Small intestine (tissue), 7 donors: ENCODE measurements at regions not wholly inside any gene's neighbourhood (a gene's known extent, or its start where the extent isn't known, plus 50 kb on each side); places are given as distances from the start of the nearest gene placed in this dataset.
A peak's percentile ranks its signal among the peaks of the same experiment; 100 is the strongest.

Experiments used
- DNase-seq, 2 donors: peaks; one replicate each; pipeline versions ENCODE4 v3.0.0 to v3.0.0-alpha.2; 2013
- FAIRE-seq: peaks from 2 replicates; lab custom pipeline; 2012; peaks lifted over from hg19 to GRCh38; lab: Jason Lieb, UNC
- H3K27ac ChIP-seq, 3 donors: one replicate each; pipeline ENCODE4 v1.5.1; 2013; ENCODE audit warnings: low read length in 2 of 3, mild to moderate bottlenecking in 2 of 3, control low read depth in 1 of 3, inconsistent platforms in 1 of 3, low read depth in 1 of 3, moderate library complexity in 1 of 3
- H3K27me3 ChIP-seq, 3 donors: one replicate each; pipeline ENCODE4 v1.6.1; 2013; ENCODE audit warnings: low read length in 3 of 3, inconsistent platforms in 1 of 3; ENCODE audit not compliant: control insufficient read depth in 3 of 3, insufficient read depth in 3 of 3
- H3K36me3 ChIP-seq, 3 donors: one replicate each; pipeline ENCODE4 v1.6.1; 2013; ENCODE audit warnings: low read length in 3 of 3, inconsistent platforms in 1 of 3, low read depth in 1 of 3, mild to moderate bottlenecking in 1 of 3, moderate library complexity in 1 of 3; ENCODE audit not compliant: control insufficient read depth in 3 of 3, insufficient read depth in 2 of 3
- H3K4me1 ChIP-seq, 3 donors: one replicate each; pipeline ENCODE4 v1.6.1; 2013; ENCODE audit warnings: low read length in 2 of 3, inconsistent platforms in 1 of 3, low read depth in 1 of 3, mild to moderate bottlenecking in 1 of 3, moderate library complexity in 1 of 3; ENCODE audit not compliant: control insufficient read depth in 3 of 3, insufficient read depth in 2 of 3
- H3K4me3 ChIP-seq, 3 donors: one replicate each; pipeline ENCODE4 v1.5.1; 2013; ENCODE audit warnings: low read length in 3 of 3, control low read depth in 1 of 3, inconsistent platforms in 1 of 3, low read depth in 1 of 3, mild to moderate bottlenecking in 1 of 3, moderate library complexity in 1 of 3
- H3K9me3 ChIP-seq, 2 donors: one replicate each; pipeline ENCODE4 v1.6.1; 2013; ENCODE audit warnings: low read depth in 1 of 2, low read length in 1 of 2; ENCODE audit not compliant: control insufficient read depth in 2 of 2, insufficient read depth in 1 of 2
- WGBS, 3 donors: extraction: QIAGEN DNeasy Blood & Tissue Kit; methylation state at CpG; one replicate each; pipeline ENCODE4 v1.1.7; 2013; 5-methylcytosine and 5-hydroxymethylcytosine counted together
- donor health status: healthy with polysubstance abuse.
- donor health status: control.
- donor health status: control.
- donor health status: Bipolar disorder and iron deficiency.
- donor health status: healthy.

GRCh38 chr5:172579403-172579990 is 61.6 kb upstream of the NEURL1B start:
- no peak for FAIRE-seq
- H3K27me3 ChIP-seq: no peaks in the 10 kb centered on the region
- DNase-seq: no peak
- WGBS, 3 donors: 78 to 85% (median 78%) methylated on average over 5 of the region's 5 CpGs
- no peak overlapping the region for H3K27ac ChIP-seq
- peaks cover 0 to 16% (median 0%) of the 10 kb centered on the region in 3 donors for H3K4me1 ChIP-seq
- H3K36me3 ChIP-seq: no peaks in the 10 kb centered on the region
- no peaks in the 10 kb centered on the region for H3K9me3 ChIP-seq
- H3K4me3 ChIP-seq: no peak overlapping the region

- no peaks in the 10 kb centered on the region for H3K9me3 ChIP-seq
- 80 to 84% (median 83%) methylated on average over 7 of the region's 7 CpGs for WGBS, 3 donors
- H3K36me3 ChIP-seq: no peaks in the 10 kb centered on the region
- H3K4me3 ChIP-seq: no peak overlapping the region
- FAIRE-seq (no peak), DNase-seq (no peak)
- H3K27me3 ChIP-seq: no peaks in the 10 kb centered on the region
- H3K4me1 ChIP-seq: peaks cover 0 to 3% (median 0%) of the 10 kb centered on the region in 3 donors
- H3K27ac ChIP-seq: no peak overlapping the region
Observed at GRCh38 chr5:172577267-172577909, 63.7 kb upstream of the NEURL1B start.

GRCh38 chr5:172575816-172576545 is 65.1 kb upstream of the NEURL1B start:
- DNase-seq (no peak), FAIRE-seq (no peak)
- H3K27ac ChIP-seq: no peak overlapping the region
- peaks cover 0 to 3% (median 0%) of the 10 kb centered on the region in 3 donors for H3K4me1 ChIP-seq
- no peaks in the 10 kb centered on the region for H3K36me3 ChIP-seq
- no peak overlapping the region for H3K4me3 ChIP-seq
- H3K9me3 ChIP-seq: no peaks in the 10 kb centered on the region
- H3K27me3 ChIP-seq: no peaks in the 10 kb centered on the region
- 85 to 92% (median 88%) methylated on average over 10 of the region's 10 CpGs for WGBS, 3 donors

- no peaks in the 10 kb centered on the region for H3K27me3 ChIP-seq
- no peaks in the 10 kb centered on the region for H3K9me3 ChIP-seq
- H3K4me1 ChIP-seq: peaks cover 0 to 4% (median 0%) of the 10 kb centered on the region in 3 donors
- no peaks in the 10 kb centered on the region for H3K36me3 ChIP-seq
- no peak overlapping the region for H3K27ac ChIP-seq
- no peak for FAIRE-seq
- DNase-seq: no peak
- 88 to 90% (median 89%) methylated on average over 8 of the region's 8 CpGs for WGBS, 3 donors
- H3K4me3 ChIP-seq: no peak overlapping the region
Observed at GRCh38 chr5:172575416-172575815, 65.6 kb upstream of the NEURL1B start.

- DNase-seq (no peak), FAIRE-seq (no peak)
- 47 to 71% (median 52%) methylated on average over 3 of the region's 3 CpGs for WGBS, 3 donors
- Histone ChIP-seq H3K36me3 (no peaks in the 10 kb centered on the region), H3K4me3 (no peak overlapping the region), H3K9me3 (no peaks in the 10 kb centered on the region), H3K27me3 (no peaks in the 10 kb centered on the region), H3K4me1 (peaks cover 0 to 10% (median 0%) of the 10 kb centered on the region in 3 donors), H3K27ac (peak overlapping the region in 1 of 3 donors; percentile 12)
Observed at GRCh38 chr5:172574871-172575223, 66.2 kb upstream of the NEURL1B start.

- 78 to 85% (median 82%) methylated on average over 12 of the region's 12 CpGs for WGBS, 3 donors
- Histone ChIP-seq H3K4me1 (peaks cover 0 to 13% (median 0%) of the 10 kb centered on the region in 3 donors), H3K9me3 (no peaks in the 10 kb centered on the region), H3K27ac (no peak overlapping the region), H3K27me3 (no peaks in the 10 kb centered on the region), H3K4me3 (no peak overlapping the region), H3K36me3 (no peaks in the 10 kb centered on the region)
- FAIRE-seq (no peak), DNase-seq (no peak)
Observed at GRCh38 chr5:172573986-172574870, 66.8 kb upstream of the NEURL1B start.

- FAIRE-seq (no peak), DNase-seq (no peak)
- H3K36me3 ChIP-seq: no peaks in the 10 kb centered on the region
- H3K9me3 ChIP-seq: no peaks in the 10 kb centered on the region
- H3K27me3 ChIP-seq: no peaks in the 10 kb centered on the region
- H3K4me3 ChIP-seq: no peak overlapping the region
- WGBS, 3 donors: 89 to 90% (median 89%) methylated on average over 13 of the region's 13 CpGs
- no peak overlapping the region for H3K27ac ChIP-seq
- peaks cover 0 to 13% (median 0%) of the 10 kb centered on the region in 3 donors for H3K4me1 ChIP-seq
Observed at GRCh38 chr5:172573120-172573882, 67.8 kb upstream of the NEURL1B start.
